Stomach (tissue), 8 donors: ENCODE measurements at regions not wholly inside any gene's neighbourhood (a gene's known extent, or its start where the extent isn't known, plus 50 kb on each side); places are given as distances from the start of the nearest gene placed in this dataset.
"Not testable (repeated sequence)": the region's sequence is repeated elsewhere in the genome, so short reads cannot be mapped to it uniquely, and the experiment has no call there.

Source experiments
- DNase-seq, 2 donors: peaks; one replicate each; pipeline versions ENCODE4 v3.0.0 to v3.0.0-alpha.2; 2013 to 2019
- H3K27ac ChIP-seq, 5 donors: fragments of 200-600 bp in 4 of 5; sonication (generic) in 4 of 5; one replicate each; pipeline ENCODE4 v1.5.1; 2013 to 2019; ENCODE audit warnings: mild to moderate bottlenecking in 1 of 5, moderate library complexity in 1 of 5
- H3K27me3 ChIP-seq, 3 donors: fragments of 200-600 bp; sonication (generic); one replicate each; pipeline ENCODE4 v1.5.1; 2017 to 2019; ENCODE audit warnings: mixed run types in 1 of 3
- H3K36me3 ChIP-seq, 4 donors: fragments of 200-600 bp; sonication (generic); 1 replicate in 3 of 4; 2 replicates in 1 of 4; pipeline ENCODE4 v1.5.1; 2016 to 2019
- H3K4me1 ChIP-seq, 4 donors: fragments of 200-600 bp; sonication (generic); one replicate each; pipeline ENCODE4 v1.5.1; 2016 to 2019
- H3K4me3 ChIP-seq, 4 donors: fragments of 200-600 bp; sonication (generic) in 3 of 4; one replicate each; pipeline ENCODE4 v1.5.1; 2016 to 2019; ENCODE audit warnings: mild to moderate bottlenecking in 1 of 4
- H3K9me3 ChIP-seq, 4 donors: fragments of 200-600 bp; sonication (generic); one replicate each; pipeline ENCODE4 v1.5.1; 2016 to 2019
- EP300 ChIP-seq: sonication (generic); formaldehyde crosslinking; IDR thresholded peaks from one replicate; pipeline ENCODE4 v1.6.1; 2017; ENCODE audit warnings: antibody characterized with exemption
- POLR2A ChIP-seq, 4 donors: fragments of 450-650 bp; IDR thresholded peaks; one replicate each; pipeline ENCODE4 v1.6.1; 2016; ENCODE audit warnings: antibody characterized with exemption in 4 of 4, control low read depth in 2 of 4, mild to moderate bottlenecking in 1 of 4, moderate library complexity in 1 of 4
- POLR2AphosphoS5 ChIP-seq, 3 donors: sonication (generic); formaldehyde crosslinking; IDR thresholded peaks; one replicate each; pipeline ENCODE4 v1.6.1; 2016; ENCODE audit warnings: antibody characterized with exemption in 3 of 3
- WGBS, 5 donors: extraction: QIAGEN DNeasy Blood & Tissue Kit in 3 of 5; methylation state at CpG; one replicate each; pipeline versions ENCODE4 v1.1.5 to v1.1.7; 2013 to 2018; 5-methylcytosine and 5-hydroxymethylcytosine counted together
- intact Hi-C: fragments of 100-400 bp; cut with DNase I; formaldehyde crosslinking; loops from one replicate; pipeline ENCODE4 v1.15.1; 2023; ENCODE audit warnings: low total_unique reads
- TF ChIP-seq, protein P1 (sequence below), 7 experiments: fragments of 450-650 bp in 4 of 7; fragments of 200-600 bp in 3 of 7; sonication (generic) in 3 of 7; IDR thresholded peaks; one replicate each; pipeline ENCODE4 v1.5.1; 2016 to 2019; ENCODE audit warnings: antibody characterized with exemption in 7 of 7, control low read depth in 2 of 7, mild to moderate bottlenecking in 1 of 7
- donor health status: healthy with polysubstance abuse.
- donor health status: Bipolar disorder and iron deficiency.
- donor health status: healthy.

DNA sequence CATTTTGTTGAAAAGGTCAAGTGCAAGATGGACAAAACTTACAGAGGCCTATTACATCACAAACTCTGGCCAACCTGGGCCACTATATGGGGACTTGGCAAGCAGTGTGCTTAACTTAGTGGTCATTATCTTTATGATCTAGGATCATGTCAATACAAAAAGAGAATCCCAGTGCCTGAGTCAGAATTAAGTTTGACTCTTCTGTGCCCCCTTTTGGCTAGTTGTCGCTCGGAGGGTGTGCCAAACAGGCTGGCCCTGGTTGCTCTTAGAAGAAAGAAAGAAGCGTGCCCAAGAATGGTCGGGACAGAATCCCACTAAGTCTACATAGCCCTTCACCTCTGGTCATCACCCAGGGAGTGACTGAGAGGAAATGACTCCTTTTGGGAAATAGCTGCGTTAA is 100.1 kb downstream of the EIF4E start:
- no peaks in the 10 kb centered on the region for H3K4me1 ChIP-seq
- H3K9me3 ChIP-seq, result no peaks in the 10 kb centered on the region
- H3K36me3 ChIP-seq, result no peaks in the 10 kb centered on the region
- H3K27me3 ChIP-seq, result no peaks in the 10 kb centered on the region
- 64 to 74% (median 69%) methylated on average over 5 of the region's 5 CpGs for WGBS, 5 donors
- intact Hi-C loops, result no loop called here
- DNase-seq, result peak in 1 of 2 donors; percentile 2
- no peak overlapping the region for H3K27ac ChIP-seq
- TF ChIP-seq, protein P1, sequence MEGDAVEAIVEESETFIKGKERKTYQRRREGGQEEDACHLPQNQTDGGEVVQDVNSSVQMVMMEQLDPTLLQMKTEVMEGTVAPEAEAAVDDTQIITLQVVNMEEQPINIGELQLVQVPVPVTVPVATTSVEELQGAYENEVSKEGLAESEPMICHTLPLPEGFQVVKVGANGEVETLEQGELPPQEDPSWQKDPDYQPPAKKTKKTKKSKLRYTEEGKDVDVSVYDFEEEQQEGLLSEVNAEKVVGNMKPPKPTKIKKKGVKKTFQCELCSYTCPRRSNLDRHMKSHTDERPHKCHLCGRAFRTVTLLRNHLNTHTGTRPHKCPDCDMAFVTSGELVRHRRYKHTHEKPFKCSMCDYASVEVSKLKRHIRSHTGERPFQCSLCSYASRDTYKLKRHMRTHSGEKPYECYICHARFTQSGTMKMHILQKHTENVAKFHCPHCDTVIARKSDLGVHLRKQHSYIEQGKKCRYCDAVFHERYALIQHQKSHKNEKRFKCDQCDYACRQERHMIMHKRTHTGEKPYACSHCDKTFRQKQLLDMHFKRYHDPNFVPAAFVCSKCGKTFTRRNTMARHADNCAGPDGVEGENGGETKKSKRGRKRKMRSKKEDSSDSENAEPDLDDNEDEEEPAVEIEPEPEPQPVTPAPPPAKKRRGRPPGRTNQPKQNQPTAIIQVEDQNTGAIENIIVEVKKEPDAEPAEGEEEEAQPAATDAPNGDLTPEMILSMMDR (IDR thresholded peaks at IDR 0.05), result no peak
- TF ChIP-seq EP300, result no peak
- TF ChIP-seq POLR2A (IDR thresholded peaks at IDR 0.05), result no peak
- no peak for TF ChIP-seq POLR2AphosphoS5 (IDR thresholded peaks at IDR 0.05)
- H3K4me3 ChIP-seq, result no peak overlapping the region

DNA sequence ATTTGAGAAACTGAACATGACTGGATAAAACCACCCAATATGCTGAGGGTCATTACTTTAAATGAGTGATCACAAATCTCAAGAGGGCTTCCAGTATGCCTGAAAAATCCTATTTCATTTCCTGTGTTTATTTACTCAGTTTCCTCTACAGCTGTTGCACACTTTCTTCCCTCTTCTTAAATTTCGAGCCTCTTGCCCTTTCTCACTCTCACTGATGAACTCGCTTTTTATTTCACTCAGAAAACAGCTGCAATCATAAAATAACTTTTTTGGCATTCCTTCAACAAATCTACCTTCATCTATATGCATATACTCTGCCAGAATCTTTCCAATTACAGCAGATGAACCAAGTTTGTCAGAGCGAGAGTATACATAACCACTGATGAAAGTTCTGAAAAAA is 101.3 kb downstream of the EIF4E start:
- Histone ChIP-seq H3K36me3 (no peaks in the 10 kb centered on the region), H3K27ac (no peak overlapping the region), H3K4me1 (no peaks in the 10 kb centered on the region), H3K27me3 (no peaks in the 10 kb centered on the region), H3K4me3 (no peak overlapping the region), H3K9me3 (no peaks in the 10 kb centered on the region)
- no peak for DNase-seq
- TF ChIP-seq EP300, result no peak
- no peak for TF ChIP-seq POLR2AphosphoS5 (IDR thresholded peaks at IDR 0.05)
- no peak for TF ChIP-seq POLR2A (IDR thresholded peaks at IDR 0.05)
- TF ChIP-seq, protein P1 (IDR thresholded peaks at IDR 0.05), result no peak
- 63 to 70% (median 67%) methylated on average over 3 of the region's 3 CpGs for WGBS, 5 donors
- intact Hi-C loops, result no loop called here

DNA sequence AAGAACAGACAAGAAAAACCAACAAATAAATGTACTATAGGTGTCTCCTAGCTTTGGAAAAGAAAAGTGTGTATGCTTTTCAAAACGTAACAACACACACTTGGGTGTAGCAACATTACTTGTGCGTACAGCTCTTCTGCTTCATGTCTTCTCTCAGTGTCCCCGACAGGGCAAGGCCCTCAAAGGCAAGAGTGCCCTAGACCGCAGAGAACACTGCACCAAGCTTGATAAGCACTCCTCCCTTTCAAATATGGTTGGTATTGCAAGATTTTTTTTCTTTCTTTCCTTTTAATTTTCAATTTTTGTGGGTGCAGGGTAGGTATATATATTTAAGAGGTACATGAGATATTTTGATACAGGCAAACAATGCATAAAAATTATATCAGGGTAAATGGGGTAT is 106.8 kb downstream of the EIF4E start:
- no peaks in the 10 kb centered on the region for H3K36me3 ChIP-seq
- peaks cover 0 to under 1% (median 0%) of the 10 kb centered on the region in 4 donors for H3K9me3 ChIP-seq
- intact Hi-C loops, result no loop called here
- 89 to 94% (median 93%) methylated on average over 4 of the region's 4 CpGs for WGBS, 5 donors
- TF ChIP-seq POLR2A (IDR thresholded peaks at IDR 0.05) (no peak), POLR2AphosphoS5 (IDR thresholded peaks at IDR 0.05) (no peak), EP300 (no peak)
- TF ChIP-seq, protein P1 (IDR thresholded peaks at IDR 0.05), result no peak
- H3K27me3 ChIP-seq, result no peaks in the 10 kb centered on the region
- no peaks in the 10 kb centered on the region for H3K4me1 ChIP-seq
- no peak for DNase-seq
- no peak overlapping the region for H3K4me3 ChIP-seq
- H3K27ac ChIP-seq, result no peak overlapping the region

DNA sequence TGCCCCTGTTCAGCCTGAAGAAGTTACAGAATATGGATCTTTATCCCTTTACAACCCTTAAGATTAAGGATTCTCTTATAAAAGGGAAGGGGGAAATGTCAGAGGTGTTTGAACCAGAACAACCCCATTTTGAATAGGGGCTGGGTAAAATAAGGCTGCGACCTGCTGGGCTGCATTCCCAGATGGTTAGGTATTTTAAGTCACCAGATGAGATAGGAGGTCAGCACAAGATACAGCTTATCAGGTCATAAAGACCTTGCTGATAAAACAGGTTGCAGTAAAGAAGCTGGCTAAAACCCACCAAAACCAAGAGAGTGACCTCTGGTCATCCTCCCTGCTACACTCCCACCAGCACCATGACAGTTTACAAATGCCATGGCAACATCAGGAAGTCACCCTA is 110.8 kb downstream of the EIF4E start:
- H3K27me3 ChIP-seq, H3K27ac ChIP-seq, DNase-seq, intact Hi-C loops, H3K36me3 ChIP-seq, H3K4me3 ChIP-seq, H3K4me1 ChIP-seq: not testable (repeated sequence)
- 60 to 93% (median 84%) methylated on average over 1 of the region's 1 CpG for WGBS, 5 donors
- peaks cover 0 to 11% (median 0%) of the 10 kb centered on the region in 4 donors for H3K9me3 ChIP-seq

DNA sequence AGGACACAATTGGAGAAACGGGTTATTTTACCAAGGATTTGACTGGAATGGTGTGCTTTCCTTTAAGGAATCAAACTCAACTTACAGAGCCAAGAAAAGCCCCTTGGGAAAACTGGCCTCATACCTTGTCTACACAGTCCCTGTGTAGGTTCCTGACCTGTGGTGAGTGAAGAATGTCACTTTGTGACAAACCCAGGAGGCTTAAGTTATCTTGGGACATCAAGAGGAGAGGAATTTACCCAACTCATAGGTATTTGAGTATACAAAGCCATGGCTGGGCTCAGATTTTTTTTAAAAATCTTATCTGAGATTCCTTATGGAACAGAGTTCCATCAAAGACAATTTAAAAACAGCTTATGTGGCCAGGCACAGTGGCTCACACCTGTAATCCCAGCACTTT is 112.1 kb downstream of the EIF4E start:
- Histone ChIP-seq H3K9me3 (peaks cover 0 to 11% (median 0%) of the 10 kb centered on the region in 4 donors), H3K36me3 (no peaks in the 10 kb centered on the region), H3K4me3 (no peak overlapping the region), H3K4me1 (no peaks in the 10 kb centered on the region), H3K27ac (no peak overlapping the region), H3K27me3 (no peaks in the 10 kb centered on the region)
- 57 to 79% (median 73%) methylated on average over 1 of the region's 1 CpG for WGBS, 5 donors
- DNase-seq, result no peak
- TF ChIP-seq POLR2AphosphoS5 (IDR thresholded peaks at IDR 0.05) (no peak), EP300 (no peak), POLR2A (IDR thresholded peaks at IDR 0.05) (no peak)
- TF ChIP-seq, protein P1 (IDR thresholded peaks at IDR 0.05), result no peak
- intact Hi-C loops, result no loop called here
